ENCODE measurements at regions not wholly inside any gene's neighbourhood (a gene's known extent, or its start where the extent isn't known, plus 50 kb on each side); places are given as distances from the start of the nearest gene placed in this dataset.

- Histone ChIP-seq H3K9me2 (replicated peaks; ENCODE audit: insufficient read depth, low read length) (no peaks in the 10 kb centered on the region), H3K4me2 (ENCODE audit: low read depth, low read length, poor library complexity, severe bottlenecking) (no peak overlapping the region), H3K9me3 (ENCODE audit: insufficient read depth, low read length) (no peaks in the 10 kb centered on the region), H3K27ac (ENCODE audit: low read depth, low read length) (no peak overlapping the region), H3K36me3 (ENCODE audit: low read length) (no peaks in the 10 kb centered on the region), H3F3A (ENCODE audit: insufficient read depth) (no peaks in the 10 kb centered on the region), H3K4me3 (ENCODE audit: insufficient read depth, low read length, poor library complexity, severe bottlenecking) (no peak overlapping the region), H3K27me3 (ENCODE audit: low read length) (no peaks in the 10 kb centered on the region), H3K79me2 (ENCODE audit: insufficient read depth, low read length) (no peaks in the 10 kb centered on the region), H3K9ac (ENCODE audit: low read length) (no peak overlapping the region), H4K20me1 (ENCODE audit: low read depth, low read length) (no peaks in the 10 kb centered on the region), H2AFZ (ENCODE audit: low read depth, low read length, severe bottlenecking) (no peak overlapping the region)
- no peak for TF ChIP-seq CTCF (IDR thresholded peaks at IDR 0.05; ENCODE audit: insufficient read depth, low read length, poor library complexity, severe bottlenecking)
- TF ChIP-seq EZH2phosphoT487 (conservative IDR thresholded peaks at IDR 0.05; ENCODE audit: low read length) = no peak
These were observed 51.5 kb upstream of the ADAMTSL1 start for GRCh38 chr9:18422296-18423036.

- Histone ChIP-seq H3K9me2 (replicated peaks; ENCODE audit: insufficient read depth, low read length) (no peaks in the 10 kb centered on the region), H3K36me3 (ENCODE audit: low read length) (no peaks in the 10 kb centered on the region), H3K9me3 (ENCODE audit: insufficient read depth, low read length) (no peaks in the 10 kb centered on the region), H3K79me2 (ENCODE audit: insufficient read depth, low read length) (no peaks in the 10 kb centered on the region), H3K4me2 (ENCODE audit: low read depth, low read length, poor library complexity, severe bottlenecking) (no peak overlapping the region), H4K20me1 (ENCODE audit: low read depth, low read length) (no peaks in the 10 kb centered on the region), H3K27me3 (ENCODE audit: low read length) (no peaks in the 10 kb centered on the region), H3K27ac (ENCODE audit: low read depth, low read length) (no peak overlapping the region), H3K9ac (ENCODE audit: low read length) (no peak overlapping the region), H3F3A (ENCODE audit: insufficient read depth) (no peaks in the 10 kb centered on the region), H3K4me3 (ENCODE audit: insufficient read depth, low read length, poor library complexity, severe bottlenecking) (no peak overlapping the region), H2AFZ (ENCODE audit: low read depth, low read length, severe bottlenecking) (no peak overlapping the region)
- TF ChIP-seq CTCF (IDR thresholded peaks at IDR 0.05; ENCODE audit: insufficient read depth, low read length, poor library complexity, severe bottlenecking) (no peak), EZH2phosphoT487 (conservative IDR thresholded peaks at IDR 0.05; ENCODE audit: low read length) (no peak)
These were observed 50.0 kb upstream of the ADAMTSL1 start for GRCh38 chr9:18423791-18424531.

Data from SU-DHL-6 (cell line).